Activated CD4-positive, alpha-beta memory T cell treated with anti-CD3 and anti-CD28 coated beads, Interleukin-2, amount 10 ng/mL, durations not matched to agents 7 days and 5 days (primary cell): ENCODE measurements at regions not wholly inside any gene's neighbourhood (a gene's known extent, or its start where the extent isn't known, plus 50 kb on each side); places are given as distances from the start of the nearest gene placed in this dataset.
"Not testable (repeated sequence)": the region's sequence is repeated elsewhere in the genome, so short reads cannot be mapped to it uniquely, and the experiment has no call there.

Source experiments
- CTCF ChIA-PET: fragments of 350-600 bp; sonication (Branson Sonifier 250); formaldehyde crosslinking; loops from one replicate; lab custom pipeline; 2021; ENCODE audit warnings: antibody characterized with exemption, inconsistent platforms; lab: Charles Lee
- POLR2A ChIA-PET: fragments of 350-600 bp; sonication (Branson Sonifier 250); formaldehyde crosslinking; loops from one replicate; lab custom pipeline; 2021; ENCODE audit warnings: antibody characterized with exemption; lab: Charles Lee
- DNase-seq: peaks from one replicate; pipeline ENCODE4 v3.0.0-alpha.2; 2020
- H3K27ac Mint-ChIP-seq: one replicate; pipeline ENCODE4 v1.8.0; 2021; ENCODE audit warnings: mild to moderate bottlenecking, mixed read lengths
- H3K27me3 Mint-ChIP-seq: one replicate; pipeline ENCODE4 v1.8.0; 2021; ENCODE audit warnings: mixed read lengths
- H3K36me3 Mint-ChIP-seq: one replicate; pipeline ENCODE4 v1.8.0; 2021; ENCODE audit warnings: low read depth, mixed read lengths
- H3K4me1 Mint-ChIP-seq: one replicate; pipeline ENCODE4 v1.8.0; 2021; ENCODE audit warnings: mixed read lengths
- H3K4me3 Mint-ChIP-seq: one replicate; pipeline ENCODE4 v1.8.0; 2021; ENCODE audit warnings: mild to moderate bottlenecking, mixed read lengths
- H3K9me3 Mint-ChIP-seq: one replicate; pipeline ENCODE4 v1.8.0; 2021; ENCODE audit warnings: mixed read lengths

GRCh38 chr1:220966881-220967611 is 87.8 kb downstream of the HLX start:
- no peaks in the 10 kb centered on the region for H3K27me3 Mint-ChIP-seq
- H3K36me3 Mint-ChIP-seq: no peaks in the 10 kb centered on the region
- H3K27ac Mint-ChIP-seq: no peak overlapping the region
- peaks cover 8% of the 10 kb centered on the region for H3K9me3 Mint-ChIP-seq
- POLR2A ChIA-PET: no interaction called here
- H3K4me1 Mint-ChIP-seq: no peaks in the 10 kb centered on the region
- no peak overlapping the region for H3K4me3 Mint-ChIP-seq
- DNase-seq: no peak
- CTCF ChIA-PET: no interaction called here

DNA sequence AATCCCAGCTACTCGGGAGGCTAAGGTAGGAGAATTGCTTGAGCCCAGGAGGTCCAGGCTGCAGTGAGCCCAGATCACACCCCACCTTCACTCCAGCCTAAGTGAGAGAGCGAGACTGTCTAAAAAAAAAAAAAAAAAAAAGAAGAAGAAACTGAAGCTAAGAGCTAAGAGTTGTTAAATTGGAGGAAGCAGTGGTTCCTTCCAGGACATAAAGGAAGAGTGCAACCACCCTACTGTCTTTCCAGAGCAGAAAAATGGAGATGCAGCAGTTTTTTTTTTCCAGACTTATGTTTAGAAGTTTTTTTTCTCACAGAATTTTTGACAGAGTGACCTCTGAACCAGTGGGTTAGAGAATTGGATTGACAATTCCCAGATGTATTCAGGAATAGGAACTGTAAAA is 88.7 kb downstream of the HLX start:
- Mint-ChIP-seq H3K4me1 (no peaks in the 10 kb centered on the region), H3K27me3 (no peaks in the 10 kb centered on the region), H3K4me3 (no peak overlapping the region), H3K36me3 (no peaks in the 10 kb centered on the region), H3K9me3 (peaks cover 8% of the 10 kb centered on the region), H3K27ac (no peak overlapping the region)
- POLR2A ChIA-PET: no interaction called here
- CTCF ChIA-PET: no interaction called here
- DNase-seq: no peak

DNA sequence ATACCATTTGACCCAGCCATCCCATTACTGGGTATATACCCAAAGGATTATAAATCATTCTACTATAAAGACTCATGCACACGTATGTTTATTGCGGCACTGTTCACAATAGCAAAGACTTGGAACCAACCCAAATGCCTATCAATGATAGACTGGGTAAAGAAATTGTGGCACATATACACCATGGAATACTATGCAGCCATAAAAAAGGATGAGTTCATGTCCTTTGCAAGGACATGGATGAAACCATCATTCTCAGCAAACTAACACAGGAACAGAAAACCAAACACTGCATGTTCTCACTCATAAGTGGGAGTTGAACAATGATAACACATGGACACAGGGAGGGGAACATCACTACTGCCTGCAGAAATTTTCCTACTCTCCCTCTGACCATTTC is 90.0 kb downstream of the HLX start:
- H3K4me1 Mint-ChIP-seq, H3K9me3 Mint-ChIP-seq, DNase-seq, H3K27me3 Mint-ChIP-seq, POLR2A ChIA-PET, CTCF ChIA-PET, H3K36me3 Mint-ChIP-seq, H3K27ac Mint-ChIP-seq, H3K4me3 Mint-ChIP-seq: not testable (repeated sequence)

DNA sequence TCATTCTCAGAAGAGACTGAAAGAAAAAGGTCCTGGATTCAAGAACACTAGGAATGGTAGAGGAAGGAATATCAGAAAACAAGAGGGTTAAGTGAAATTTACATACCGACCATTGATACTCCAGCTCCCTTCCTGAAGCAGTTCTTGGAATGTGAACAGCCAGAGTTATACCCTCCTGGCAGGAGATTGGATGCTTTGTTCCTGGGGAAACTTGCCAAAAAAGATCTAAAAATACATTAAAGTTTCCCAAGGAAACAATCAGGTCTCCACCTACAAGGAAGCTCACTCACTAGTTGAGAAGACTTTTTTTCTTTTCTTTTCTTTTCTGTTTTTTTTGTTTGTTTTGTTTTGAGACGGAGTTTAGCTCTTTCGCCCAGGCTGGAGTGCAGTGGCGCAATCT is 91.1 kb downstream of the HLX start:
- Mint-ChIP-seq H3K36me3 (no peaks in the 10 kb centered on the region), H3K9me3 (peaks cover 5% of the 10 kb centered on the region), H3K4me1 (no peaks in the 10 kb centered on the region), H3K27ac (no peak overlapping the region), H3K27me3 (no peaks in the 10 kb centered on the region), H3K4me3 (no peak overlapping the region)
- no peak for DNase-seq
- ChIA-PET CTCF (no interaction called here), POLR2A (no interaction called here)

DNA sequence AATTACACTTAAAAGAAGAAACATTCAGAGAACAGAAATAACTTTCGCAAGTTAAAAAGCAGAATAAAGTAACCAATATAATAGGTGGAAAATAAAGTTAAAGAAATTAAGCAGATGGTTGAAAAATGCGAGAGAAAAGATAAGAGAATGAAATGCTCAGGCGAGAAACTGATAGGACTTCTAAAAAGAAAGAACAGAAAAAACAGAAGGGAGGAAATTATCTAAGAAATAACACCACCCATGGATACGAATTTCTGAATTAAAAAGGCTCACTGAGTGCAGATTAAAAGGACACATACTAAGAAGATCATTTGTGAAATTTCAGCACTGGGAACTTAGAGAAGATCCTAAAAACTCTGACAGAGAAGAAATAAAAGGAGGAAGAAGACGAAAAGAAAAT is 92.0 kb downstream of the HLX start:
- no peaks in the 10 kb centered on the region for H3K27me3 Mint-ChIP-seq
- no peak overlapping the region for H3K4me3 Mint-ChIP-seq
- H3K4me1 Mint-ChIP-seq: no peaks in the 10 kb centered on the region
- peaks cover 5% of the 10 kb centered on the region for H3K9me3 Mint-ChIP-seq
- CTCF ChIA-PET: no interaction called here
- POLR2A ChIA-PET: no interaction called here
- H3K36me3 Mint-ChIP-seq: no peaks in the 10 kb centered on the region
- no peak for DNase-seq
- H3K27ac Mint-ChIP-seq: no peak overlapping the region

- CTCF ChIA-PET: no interaction called here
- no peaks in the 10 kb centered on the region for H3K4me1 Mint-ChIP-seq
- POLR2A ChIA-PET: no interaction called here
- H3K9me3 Mint-ChIP-seq: peaks cover 2% of the 10 kb centered on the region
- no peaks in the 10 kb centered on the region for H3K36me3 Mint-ChIP-seq
- DNase-seq: no peak
- H3K27me3 Mint-ChIP-seq: no peaks in the 10 kb centered on the region
- H3K4me3 Mint-ChIP-seq: no peak overlapping the region
- no peak overlapping the region for H3K27ac Mint-ChIP-seq
These were observed 95.2 kb downstream of the HLX start for GRCh38 chr1:220974431-220974830.

DNA sequence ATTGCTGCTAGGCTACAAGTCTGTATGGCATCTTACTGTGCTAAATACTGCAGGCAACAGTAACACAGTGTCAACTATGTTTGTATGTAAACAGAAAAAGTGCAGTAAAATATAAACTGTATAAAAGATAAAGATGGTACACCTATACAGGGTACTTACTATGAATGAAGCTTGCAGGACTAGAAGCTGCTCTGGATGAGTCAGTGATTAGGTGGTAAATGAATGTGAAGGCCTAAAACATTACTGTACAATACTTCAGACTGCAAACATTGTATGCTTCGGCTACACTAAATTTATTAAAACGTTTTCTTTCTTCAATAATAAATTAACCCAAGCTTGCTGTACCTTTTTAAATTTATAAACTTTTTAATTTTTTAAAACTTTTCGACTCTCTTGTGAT is 97.1 kb downstream of the HLX start:
- no peak overlapping the region for H3K4me3 Mint-ChIP-seq
- H3K27me3 Mint-ChIP-seq: no peaks in the 10 kb centered on the region

GRCh38 chr1:220979371-220979770 is 100.1 kb downstream of the HLX start:
- no peaks in the 10 kb centered on the region for H3K36me3 Mint-ChIP-seq
- no peaks in the 10 kb centered on the region for H3K27me3 Mint-ChIP-seq
- no peak overlapping the region for H3K27ac Mint-ChIP-seq
- ChIA-PET CTCF (no interaction called here), POLR2A (no interaction called here)
- H3K9me3 Mint-ChIP-seq: no peaks in the 10 kb centered on the region
- DNase-seq: no peak
- H3K4me1 Mint-ChIP-seq: no peaks in the 10 kb centered on the region
- no peak overlapping the region for H3K4me3 Mint-ChIP-seq

More for the DNA sequence above, 97.1 kb downstream of the HLX start:
- ChIA-PET POLR2A (no interaction called here), CTCF (no interaction called here)
- no peaks in the 10 kb centered on the region for H3K36me3 Mint-ChIP-seq
- H3K4me1 Mint-ChIP-seq: no peaks in the 10 kb centered on the region
- no peak overlapping the region for H3K27ac Mint-ChIP-seq
- no peaks in the 10 kb centered on the region for H3K9me3 Mint-ChIP-seq
- no peak for DNase-seq

DNA sequence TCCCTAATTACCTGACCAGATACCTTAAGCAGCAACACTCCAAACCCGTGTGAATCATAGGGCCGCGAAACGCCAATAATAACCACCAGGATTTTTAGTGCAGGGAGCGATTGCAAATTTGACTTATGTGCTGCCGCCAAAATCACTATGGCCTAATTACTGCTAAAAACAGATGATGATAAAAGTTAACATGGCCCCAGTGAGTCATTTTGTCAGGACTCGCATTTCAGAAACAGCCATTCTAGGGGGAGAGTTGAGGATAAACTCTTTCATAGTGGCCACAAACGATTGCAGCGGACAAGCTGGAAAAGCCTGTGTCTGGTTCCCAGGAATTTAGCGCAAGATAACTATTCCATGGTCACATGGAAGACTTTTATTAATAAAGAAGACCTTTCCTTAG is 103.4 kb downstream of the HLX start:
- no peak for DNase-seq
- POLR2A ChIA-PET: no interaction called here
- no peak overlapping the region for H3K27ac Mint-ChIP-seq
- H3K36me3 Mint-ChIP-seq: no peaks in the 10 kb centered on the region
- no peaks in the 10 kb centered on the region for H3K9me3 Mint-ChIP-seq
- H3K4me1 Mint-ChIP-seq: no peaks in the 10 kb centered on the region
- H3K4me3 Mint-ChIP-seq: no peak overlapping the region
- CTCF ChIA-PET: no interaction called here
- no peaks in the 10 kb centered on the region for H3K27me3 Mint-ChIP-seq

DNA sequence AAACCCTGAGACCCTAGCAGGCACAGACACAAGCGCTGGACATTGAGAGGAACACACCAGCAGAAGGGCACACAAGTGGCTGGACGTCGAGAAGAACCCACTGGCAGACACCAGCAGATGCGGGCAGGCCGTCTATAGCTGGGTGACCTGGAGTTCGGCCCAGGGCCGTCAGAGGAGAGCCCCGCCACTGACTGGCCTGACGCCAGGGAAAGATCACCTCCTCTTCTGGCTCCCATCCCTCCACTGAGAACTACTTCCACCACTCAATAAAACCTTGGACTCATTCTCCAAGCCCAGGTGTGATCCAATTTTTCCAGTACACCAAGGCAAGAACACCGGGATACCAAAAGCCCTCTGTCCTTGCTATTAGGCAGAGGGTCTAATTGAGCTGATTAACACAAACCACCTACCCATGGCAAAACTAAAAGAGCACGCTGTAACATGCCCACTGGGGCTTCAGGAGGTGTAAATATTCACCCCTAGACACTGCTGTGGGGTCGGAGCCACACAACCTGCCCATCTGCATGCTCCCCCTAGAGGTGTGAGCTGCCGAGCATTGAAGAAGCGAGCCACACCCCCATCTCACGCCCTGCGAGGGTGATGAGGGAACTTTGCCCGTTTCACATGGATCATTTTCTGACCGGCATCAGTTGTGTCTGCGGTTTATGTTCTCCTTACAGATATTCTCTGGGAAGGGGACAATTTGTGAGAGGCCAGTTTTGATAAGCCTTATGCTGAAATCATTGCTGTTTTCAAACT is 104.8 kb downstream of the HLX start:
- no peak overlapping the region for H3K4me3 Mint-ChIP-seq
- no peaks in the 10 kb centered on the region for H3K27me3 Mint-ChIP-seq
- no peak overlapping the region for H3K27ac Mint-ChIP-seq
- no peak for DNase-seq
- H3K36me3 Mint-ChIP-seq: no peaks in the 10 kb centered on the region
- CTCF ChIA-PET: no interaction called here
- no peaks in the 10 kb centered on the region for H3K4me1 Mint-ChIP-seq
- no peaks in the 10 kb centered on the region for H3K9me3 Mint-ChIP-seq
- POLR2A ChIA-PET: no interaction called here

- Mint-ChIP-seq H3K4me1 (no peaks in the 10 kb centered on the region), H3K27me3 (no peaks in the 10 kb centered on the region), H3K27ac (no peak overlapping the region), H3K36me3 (no peaks in the 10 kb centered on the region), H3K9me3 (no peaks in the 10 kb centered on the region), H3K4me3 (no peak overlapping the region)
- ChIA-PET POLR2A (no interaction called here), CTCF (no interaction called here)
- DNase-seq: no peak
These were observed 111.4 kb downstream of the HLX start for GRCh38 chr1:220990427-220991339.

DNA sequence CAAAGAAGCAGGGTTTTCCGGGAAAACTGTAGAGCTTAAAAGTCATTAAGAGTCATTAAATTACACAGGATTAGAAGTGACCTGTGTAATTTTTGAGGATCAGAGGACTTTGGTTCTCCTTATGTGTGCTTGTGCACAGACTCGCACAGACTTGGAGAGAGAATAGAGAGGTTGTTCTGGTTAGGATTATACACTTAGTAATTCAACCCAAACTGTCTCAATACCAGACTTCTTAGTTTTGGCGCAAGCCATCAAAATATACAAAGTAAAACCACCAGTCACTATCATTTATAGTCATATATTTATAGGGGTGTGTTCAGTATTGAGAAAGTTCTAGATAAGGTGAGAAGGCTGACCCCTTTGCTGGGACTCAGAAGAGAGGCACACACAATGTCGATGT is 112.3 kb downstream of the HLX start:
- DNase-seq: no peak
- ChIA-PET POLR2A (interaction anchor here (0.7 kb wide), 1 partner anchor 854 kb away, joined by 3 read pairs; no protein-coding TSS in a partner anchor), CTCF (no interaction called here)
- H3K27me3 Mint-ChIP-seq: no peaks in the 10 kb centered on the region
- H3K4me1 Mint-ChIP-seq: no peaks in the 10 kb centered on the region
- H3K9me3 Mint-ChIP-seq: no peaks in the 10 kb centered on the region
- H3K4me3 Mint-ChIP-seq: no peak overlapping the region
- H3K36me3 Mint-ChIP-seq: no peaks in the 10 kb centered on the region
- H3K27ac Mint-ChIP-seq: no peak overlapping the region
